Vagina (tissue), 2 donors: ENCODE measurements at regions not wholly inside any gene's neighbourhood (a gene's known extent, or its start where the extent isn't known, plus 50 kb on each side); places are given as distances from the start of the nearest gene placed in this dataset.

Source experiments
- DNase-seq, 2 donors: peaks; one replicate each; pipeline ENCODE4 v3.0.0-alpha.2; 2017; ENCODE audit errors: extremely low spot score in 2 of 2
- H3K27ac ChIP-seq: fragments of 200-600 bp; sonication (generic); one replicate; pipeline ENCODE4 v1.5.1; 2019
- H3K27me3 ChIP-seq: fragments of 200-600 bp; sonication (generic); one replicate; pipeline ENCODE4 v1.5.1; 2019
- H3K36me3 ChIP-seq, 2 donors: fragments of 200-600 bp; sonication (generic); one replicate each; pipeline ENCODE4 v1.5.1; 2017 to 2019
- H3K4me1 ChIP-seq: fragments of 200-600 bp; sonication (generic); one replicate; pipeline ENCODE4 v1.5.1; 2019
- H3K4me3 ChIP-seq, 2 donors: fragments of 200-600 bp; sonication (generic); 1 replicate in 1 of 2; 2 replicates in 1 of 2; pipeline ENCODE4 v1.5.1; 2016 to 2019
- H3K9me3 ChIP-seq: fragments of 200-600 bp; sonication (generic); one replicate; pipeline ENCODE4 v1.5.1; 2019
- POLR2A ChIP-seq, 2 donors: fragments of 450-650 bp; IDR thresholded peaks; one replicate each; pipeline ENCODE4 v1.6.1; 2017; ENCODE audit warnings: antibody characterized with exemption in 2 of 2, mild to moderate bottlenecking in 2 of 2, moderate library complexity in 2 of 2
- POLR2AphosphoS5 ChIP-seq, 2 donors: sonication (generic); formaldehyde crosslinking; IDR thresholded peaks; one replicate each; pipeline ENCODE4 v1.9.0; 2017; ENCODE audit warnings: antibody characterized with exemption in 2 of 2, mild to moderate bottlenecking in 2 of 2, low read depth in 1 of 2; ENCODE audit not compliant: insufficient read depth in 1 of 2
- intact Hi-C: fragments of 100-400 bp; cut with DNase I; formaldehyde crosslinking; loops from one replicate; pipeline ENCODE4 v1.15.1; 2023
- TF ChIP-seq, protein P1 (sequence below), 3 experiments: fragments of 450-650 bp in 2 of 3; fragments of 200-600 bp in 1 of 3; sonication (generic) in 1 of 3; IDR thresholded peaks; one replicate each; pipeline ENCODE4 v1.5.1; 2017 to 2019; ENCODE audit warnings: antibody characterized with exemption in 3 of 3, mild to moderate bottlenecking in 2 of 3, moderate library complexity in 2 of 3

GRCh38 chr9:106700676-106701075, 162.3 kb upstream of the ZNF462 start:
- peaks cover 12% of the 10 kb centered on the region for H3K4me1 ChIP-seq
- intact Hi-C loops: no loop called here
- no peak for DNase-seq
- H3K36me3 ChIP-seq: no peaks in the 10 kb centered on the region
- no peaks in the 10 kb centered on the region for H3K27me3 ChIP-seq
- no peak overlapping the region for H3K27ac ChIP-seq
- no peak overlapping the region for H3K4me3 ChIP-seq
- H3K9me3 ChIP-seq: no peaks in the 10 kb centered on the region
- TF ChIP-seq POLR2A (IDR thresholded peaks at IDR 0.05) (no peak), POLR2AphosphoS5 (IDR thresholded peaks at IDR 0.05; ENCODE audit: insufficient read depth in 1 of 2, low read depth in 1 of 2) (no peak)
- TF ChIP-seq, protein P1, sequence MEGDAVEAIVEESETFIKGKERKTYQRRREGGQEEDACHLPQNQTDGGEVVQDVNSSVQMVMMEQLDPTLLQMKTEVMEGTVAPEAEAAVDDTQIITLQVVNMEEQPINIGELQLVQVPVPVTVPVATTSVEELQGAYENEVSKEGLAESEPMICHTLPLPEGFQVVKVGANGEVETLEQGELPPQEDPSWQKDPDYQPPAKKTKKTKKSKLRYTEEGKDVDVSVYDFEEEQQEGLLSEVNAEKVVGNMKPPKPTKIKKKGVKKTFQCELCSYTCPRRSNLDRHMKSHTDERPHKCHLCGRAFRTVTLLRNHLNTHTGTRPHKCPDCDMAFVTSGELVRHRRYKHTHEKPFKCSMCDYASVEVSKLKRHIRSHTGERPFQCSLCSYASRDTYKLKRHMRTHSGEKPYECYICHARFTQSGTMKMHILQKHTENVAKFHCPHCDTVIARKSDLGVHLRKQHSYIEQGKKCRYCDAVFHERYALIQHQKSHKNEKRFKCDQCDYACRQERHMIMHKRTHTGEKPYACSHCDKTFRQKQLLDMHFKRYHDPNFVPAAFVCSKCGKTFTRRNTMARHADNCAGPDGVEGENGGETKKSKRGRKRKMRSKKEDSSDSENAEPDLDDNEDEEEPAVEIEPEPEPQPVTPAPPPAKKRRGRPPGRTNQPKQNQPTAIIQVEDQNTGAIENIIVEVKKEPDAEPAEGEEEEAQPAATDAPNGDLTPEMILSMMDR (IDR thresholded peaks at IDR 0.05): no peak

DNA sequence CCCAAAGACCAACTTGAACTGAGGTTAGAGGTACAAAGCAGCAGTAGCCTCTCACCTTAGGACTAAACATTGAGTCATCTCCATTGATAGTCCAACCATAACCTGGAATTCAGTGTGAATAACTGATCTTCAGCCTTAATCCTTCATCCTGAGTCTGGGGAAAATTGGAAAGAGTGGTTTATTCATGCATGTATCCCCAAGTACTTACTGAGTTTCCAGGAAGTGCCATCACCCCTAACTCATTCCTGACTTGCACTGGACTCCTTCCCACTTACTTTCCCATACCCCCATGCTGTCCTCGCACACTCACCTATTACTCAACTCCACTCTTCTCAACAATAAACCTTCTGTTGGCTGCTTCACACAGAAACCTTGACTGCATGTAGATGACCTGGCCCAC, 161.4 kb upstream of the ZNF462 start:
- intact Hi-C loops: no loop called here
- H3K27ac ChIP-seq: no peak overlapping the region
- no peaks in the 10 kb centered on the region for H3K27me3 ChIP-seq
- no peaks in the 10 kb centered on the region for H3K36me3 ChIP-seq
- no peaks in the 10 kb centered on the region for H3K9me3 ChIP-seq
- H3K4me1 ChIP-seq: peaks cover 12% of the 10 kb centered on the region
- no peak for DNase-seq
- H3K4me3 ChIP-seq: no peak overlapping the region
- TF ChIP-seq POLR2AphosphoS5 (IDR thresholded peaks at IDR 0.05; ENCODE audit: insufficient read depth in 1 of 2, low read depth in 1 of 2) (no peak), POLR2A (IDR thresholded peaks at IDR 0.05) (no peak)
- TF ChIP-seq, protein P1 (IDR thresholded peaks at IDR 0.05): no peak

DNA sequence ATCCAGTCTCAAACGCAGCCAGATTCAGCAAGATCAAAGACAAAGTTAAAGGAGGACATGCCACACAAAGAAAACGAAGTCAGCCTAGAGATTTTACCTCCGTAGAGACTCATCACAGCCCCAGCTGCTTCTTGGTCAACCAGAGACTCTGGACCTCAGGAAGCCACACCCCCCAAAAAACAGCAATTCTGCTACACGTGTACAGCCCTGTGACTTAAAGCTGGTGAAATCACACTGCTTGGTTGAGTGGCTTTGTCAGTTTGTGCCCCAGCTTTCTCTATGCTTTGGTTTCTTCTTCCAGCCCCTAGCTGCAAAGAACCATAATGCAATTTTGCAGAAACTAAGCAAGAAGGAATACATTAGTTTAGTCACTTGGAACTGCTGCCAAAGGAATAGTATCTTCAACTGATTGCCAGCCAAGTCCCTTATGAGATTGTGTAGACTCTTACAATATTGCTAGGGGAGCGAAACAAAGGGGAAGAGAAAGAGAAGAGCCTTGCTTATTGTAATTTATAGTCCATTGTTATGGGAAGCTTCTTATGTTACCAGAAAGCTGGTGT, 158.8 kb upstream of the ZNF462 start:
- H3K9me3 ChIP-seq: no peaks in the 10 kb centered on the region
- DNase-seq: no peak
- H3K36me3 ChIP-seq: no peaks in the 10 kb centered on the region
- no peak for TF ChIP-seq POLR2A (IDR thresholded peaks at IDR 0.05)
- TF ChIP-seq, protein P1 (IDR thresholded peaks at IDR 0.05): no peak
- TF ChIP-seq POLR2AphosphoS5 (IDR thresholded peaks at IDR 0.05; ENCODE audit: insufficient read depth in 1 of 2, low read depth in 1 of 2): no peak
- H3K4me1 ChIP-seq: peaks cover 12% of the 10 kb centered on the region
- intact Hi-C loops: no loop called here
- no peaks in the 10 kb centered on the region for H3K27me3 ChIP-seq
- H3K27ac ChIP-seq: no peak overlapping the region
- no peak overlapping the region for H3K4me3 ChIP-seq

GRCh38 chr9:106707291-106707690, 155.7 kb upstream of the ZNF462 start:
- Histone ChIP-seq H3K36me3 (no peaks in the 10 kb centered on the region), H3K4me3 (no peak overlapping the region), H3K27me3 (no peaks in the 10 kb centered on the region), H3K9me3 (no peaks in the 10 kb centered on the region), H3K4me1 (peaks cover 12% of the 10 kb centered on the region), H3K27ac (no peak overlapping the region)
- TF ChIP-seq POLR2AphosphoS5 (IDR thresholded peaks at IDR 0.05; ENCODE audit: insufficient read depth in 1 of 2, low read depth in 1 of 2) (no peak), POLR2A (IDR thresholded peaks at IDR 0.05) (no peak)
- TF ChIP-seq, protein P1 (IDR thresholded peaks at IDR 0.05): no peak
- no peak for DNase-seq
- intact Hi-C loops: no loop called here

- intact Hi-C loops: no loop called here
- Histone ChIP-seq H3K27me3 (no peaks in the 10 kb centered on the region), H3K4me1 (peaks cover 12% of the 10 kb centered on the region), H3K27ac (no peak overlapping the region), H3K36me3 (no peaks in the 10 kb centered on the region), H3K9me3 (no peaks in the 10 kb centered on the region), H3K4me3 (no peak overlapping the region)
- DNase-seq: no peak
- TF ChIP-seq POLR2AphosphoS5 (IDR thresholded peaks at IDR 0.05; ENCODE audit: insufficient read depth in 1 of 2, low read depth in 1 of 2) (no peak), POLR2A (IDR thresholded peaks at IDR 0.05) (no peak)
- TF ChIP-seq, protein P1 (IDR thresholded peaks at IDR 0.05): no peak
Measured at GRCh38 chr9:106707738-106708474, 155.1 kb upstream of the ZNF462 start.
